ENCODE measurements at regions not wholly inside any gene's neighbourhood (a gene's known extent, or its start where the extent isn't known, plus 50 kb on each side); places are given as distances from the start of the nearest gene placed in this dataset.

DNA sequence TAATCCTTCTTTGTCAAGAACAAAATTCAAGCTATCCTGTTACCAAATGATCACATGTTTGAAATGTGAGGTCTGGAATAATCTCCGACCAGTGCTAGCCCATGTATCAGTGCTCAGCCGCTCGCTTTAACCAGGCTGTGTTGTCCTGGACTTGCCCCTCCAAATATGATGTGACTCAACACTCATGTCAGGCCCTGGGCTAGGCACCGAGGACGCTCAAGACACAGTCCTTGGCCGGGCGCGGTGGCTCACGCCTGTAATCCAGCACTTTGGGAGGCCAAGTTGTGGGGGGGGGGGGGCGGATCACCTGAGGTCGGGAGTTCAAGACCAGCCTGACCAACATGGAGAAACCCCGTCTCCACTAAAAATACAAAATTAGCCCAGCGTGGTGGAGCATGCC, 54.1 kb upstream of the WNT7B start:
- H3K4me2 ChIP-seq = no peak overlapping the region
- H3K9me3 ChIP-seq (ENCODE audit: low read depth) = no peaks in the 10 kb centered on the region
- peaks cover 48% of the 10 kb centered on the region for H3K27me3 ChIP-seq
- H3K27ac ChIP-seq = no peak overlapping the region
- no peak overlapping the region for H3K9ac ChIP-seq
- H3K79me2 ChIP-seq (ENCODE audit: low read depth) = no peaks in the 10 kb centered on the region
- no peaks in the 10 kb centered on the region for H3F3A ChIP-seq (ENCODE audit: low read depth)
- no peak overlapping the region for H3K4me3 Mint-ChIP-seq
- DNase-seq (ENCODE audit: low spot score) = no peak
- peaks cover 15% of the 10 kb centered on the region for H3K4me1 Mint-ChIP-seq
- H3K36me3 Mint-ChIP-seq = no peaks in the 10 kb centered on the region
- no peak overlapping the region for H3K4me3 ChIP-seq
- no peak overlapping the region for H3K27ac Mint-ChIP-seq
- H3K27me3 Mint-ChIP-seq (ENCODE audit: insufficient read depth, low read depth) = peaks cover 25% of the 10 kb centered on the region
- TF ChIP-seq EZH2phosphoT487 (IDR thresholded peaks at IDR 0.05) (no peak), EZH2 (IDR thresholded peaks at IDR 0.05) (no peak)
- TF ChIP-seq, protein P1, sequence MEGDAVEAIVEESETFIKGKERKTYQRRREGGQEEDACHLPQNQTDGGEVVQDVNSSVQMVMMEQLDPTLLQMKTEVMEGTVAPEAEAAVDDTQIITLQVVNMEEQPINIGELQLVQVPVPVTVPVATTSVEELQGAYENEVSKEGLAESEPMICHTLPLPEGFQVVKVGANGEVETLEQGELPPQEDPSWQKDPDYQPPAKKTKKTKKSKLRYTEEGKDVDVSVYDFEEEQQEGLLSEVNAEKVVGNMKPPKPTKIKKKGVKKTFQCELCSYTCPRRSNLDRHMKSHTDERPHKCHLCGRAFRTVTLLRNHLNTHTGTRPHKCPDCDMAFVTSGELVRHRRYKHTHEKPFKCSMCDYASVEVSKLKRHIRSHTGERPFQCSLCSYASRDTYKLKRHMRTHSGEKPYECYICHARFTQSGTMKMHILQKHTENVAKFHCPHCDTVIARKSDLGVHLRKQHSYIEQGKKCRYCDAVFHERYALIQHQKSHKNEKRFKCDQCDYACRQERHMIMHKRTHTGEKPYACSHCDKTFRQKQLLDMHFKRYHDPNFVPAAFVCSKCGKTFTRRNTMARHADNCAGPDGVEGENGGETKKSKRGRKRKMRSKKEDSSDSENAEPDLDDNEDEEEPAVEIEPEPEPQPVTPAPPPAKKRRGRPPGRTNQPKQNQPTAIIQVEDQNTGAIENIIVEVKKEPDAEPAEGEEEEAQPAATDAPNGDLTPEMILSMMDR (IDR thresholded peaks at IDR 0.05) = no peak
- H2AFZ ChIP-seq (replicated peaks) = no peak overlapping the region
- no peaks in the 10 kb centered on the region for H3K36me3 ChIP-seq
- H3K4me1 ChIP-seq = peaks cover 11% of the 10 kb centered on the region
- no peaks in the 10 kb centered on the region for H4K20me1 ChIP-seq (ENCODE audit: low read depth)
- no peaks in the 10 kb centered on the region for H3K9me3 Mint-ChIP-seq

- no peak overlapping the region for H3K27ac ChIP-seq
- H3K36me3 ChIP-seq = no peaks in the 10 kb centered on the region
- no peaks in the 10 kb centered on the region for H3K36me3 Mint-ChIP-seq
- no peak for DNase-seq (ENCODE audit: low spot score)
- H3F3A ChIP-seq (ENCODE audit: low read depth) = peaks cover 1% of the 10 kb centered on the region
- no peak overlapping the region for H3K4me3 Mint-ChIP-seq
- TF ChIP-seq, protein P1 (IDR thresholded peaks at IDR 0.05) = no peak
- TF ChIP-seq EZH2 (IDR thresholded peaks at IDR 0.05) = no peak
- no peak for TF ChIP-seq EZH2phosphoT487 (IDR thresholded peaks at IDR 0.05)
- H4K20me1 ChIP-seq (ENCODE audit: low read depth) = no peaks in the 10 kb centered on the region
- H3K27me3 Mint-ChIP-seq (ENCODE audit: insufficient read depth, low read depth) = peaks cover 20% of the 10 kb centered on the region
- peaks cover 17% of the 10 kb centered on the region for H3K4me1 Mint-ChIP-seq
- H3K4me3 ChIP-seq = no peak overlapping the region
- H2AFZ ChIP-seq (replicated peaks) = no peak overlapping the region
- no peak overlapping the region for H3K9ac ChIP-seq
- H3K4me2 ChIP-seq = no peak overlapping the region
- peaks cover 43% of the 10 kb centered on the region for H3K27me3 ChIP-seq
- no peaks in the 10 kb centered on the region for H3K9me3 Mint-ChIP-seq
- no peaks in the 10 kb centered on the region for H3K9me3 ChIP-seq (ENCODE audit: low read depth)
- peaks cover 14% of the 10 kb centered on the region for H3K4me1 ChIP-seq
- no peaks in the 10 kb centered on the region for H3K79me2 ChIP-seq (ENCODE audit: low read depth)
- peak overlapping the region; percentile 21 for H3K27ac Mint-ChIP-seq
These were observed 54.6 kb upstream of the WNT7B start for GRCh38 chr22:46031557-46031956.

DNA sequence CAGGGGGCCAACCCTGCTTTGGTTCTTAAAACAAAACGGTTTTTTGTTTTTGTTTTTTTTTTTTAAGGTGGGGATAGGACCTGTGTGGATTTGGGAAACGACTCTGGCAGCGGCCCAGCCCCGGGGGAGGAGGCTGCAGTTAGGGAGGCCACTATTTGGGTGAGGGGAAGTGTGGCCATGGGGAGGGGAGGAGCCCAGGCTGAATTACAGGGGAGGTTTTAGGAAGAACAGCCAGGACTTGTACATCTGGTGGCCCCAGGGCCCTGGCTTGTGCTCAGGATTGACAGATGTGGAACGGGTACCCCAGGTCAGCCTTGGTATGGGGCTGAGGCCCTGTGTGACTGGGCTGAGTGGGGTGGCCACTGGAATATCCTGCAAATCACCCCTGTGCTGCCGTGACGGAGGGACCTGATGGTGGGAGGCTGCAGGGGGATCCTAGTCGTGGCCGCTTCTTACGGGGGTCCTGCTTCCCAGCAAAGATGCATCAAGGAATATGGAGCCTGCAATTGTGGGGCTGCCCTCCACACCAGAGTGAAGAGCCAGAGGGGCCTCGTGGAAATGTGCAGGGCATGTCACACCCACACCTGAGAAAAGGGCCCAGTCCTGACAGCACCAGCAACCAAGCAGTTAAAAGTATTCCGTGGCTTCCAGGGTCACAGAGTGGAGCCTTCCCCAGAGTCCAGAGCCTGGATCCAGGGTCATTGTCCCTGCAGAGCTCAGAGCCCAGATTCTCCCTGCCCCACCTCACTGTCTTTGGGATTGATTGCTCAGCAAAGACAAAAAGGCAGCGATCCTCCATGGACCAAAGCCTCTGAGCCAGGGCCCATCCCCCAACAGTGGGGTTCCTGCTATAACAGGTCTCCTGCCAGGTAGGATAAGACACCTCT, 55.2 kb upstream of the WNT7B start:
- Mint-ChIP-seq H3K27me3 (ENCODE audit: insufficient read depth, low read depth) (peaks cover 14% of the 10 kb centered on the region), H3K9me3 (no peaks in the 10 kb centered on the region), H3K4me3 (no peak overlapping the region), H3K27ac (no peak overlapping the region), H3K4me1 (peaks cover 18% of the 10 kb centered on the region), H3K36me3 (no peaks in the 10 kb centered on the region)
- Histone ChIP-seq H3K4me1 (peaks cover 17% of the 10 kb centered on the region), H2AFZ (replicated peaks) (no peak overlapping the region), H3K36me3 (no peaks in the 10 kb centered on the region), H3K79me2 (ENCODE audit: low read depth) (no peaks in the 10 kb centered on the region), H4K20me1 (ENCODE audit: low read depth) (no peaks in the 10 kb centered on the region), H3K27ac (no peak overlapping the region), H3K4me2 (no peak overlapping the region), H3K9ac (no peak overlapping the region), H3F3A (ENCODE audit: low read depth) (peaks cover 7% of the 10 kb centered on the region), H3K9me3 (ENCODE audit: low read depth) (no peaks in the 10 kb centered on the region), H3K27me3 (peaks cover 37% of the 10 kb centered on the region), H3K4me3 (no peak overlapping the region)
- TF ChIP-seq EZH2phosphoT487 (IDR thresholded peaks at IDR 0.05) = no peak
- no peak for TF ChIP-seq EZH2 (IDR thresholded peaks at IDR 0.05)
- TF ChIP-seq, protein P1 (IDR thresholded peaks at IDR 0.05) = no peak
- DNase-seq (ENCODE audit: low spot score) = no peak
